ENCODE measurements at regions not wholly inside any gene's neighbourhood (a gene's known extent, or its start where the extent isn't known, plus 50 kb on each side); places are given as distances from the start of the nearest gene placed in this dataset.

DNA sequence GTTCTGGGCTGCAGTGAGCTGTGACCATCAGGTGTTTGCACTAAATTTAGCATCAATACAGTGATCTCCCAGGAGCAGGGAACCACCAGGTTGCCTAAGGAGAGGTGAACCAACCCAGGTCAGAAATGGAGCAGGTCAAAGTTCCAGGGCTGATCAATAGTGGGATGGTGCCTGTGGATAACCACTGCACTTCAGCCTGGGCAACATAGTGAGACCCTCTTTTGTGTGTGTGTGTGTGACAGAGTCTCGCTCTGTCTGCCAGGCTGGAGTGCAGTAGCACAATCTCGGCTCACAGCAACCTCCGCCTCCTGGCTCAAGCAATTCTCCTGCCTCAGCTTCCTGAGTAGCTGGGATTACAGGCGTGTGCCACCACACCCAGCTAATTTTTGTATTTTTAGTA lies 163.7 kb upstream of the SERTAD2 start:
- no peaks in the 10 kb centered on the region for H3K9me3 ChIP-seq (ENCODE audit: severe bottlenecking)
- DNase-seq (ENCODE audit: low spot score) (no peak), ATAC-seq (ENCODE audit: low read depth) (no peak)
- no peaks in the 10 kb centered on the region for H3K4me1 ChIP-seq (ENCODE audit: insufficient read depth, poor library complexity, severe bottlenecking)
- H3K36me3 ChIP-seq (ENCODE audit: low read depth), result no peaks in the 10 kb centered on the region
- H3K27ac ChIP-seq (ENCODE audit: poor library complexity, severe bottlenecking), result no peak overlapping the region
- no peaks in the 10 kb centered on the region for H3K27me3 ChIP-seq (ENCODE audit: insufficient read depth, poor library complexity, severe bottlenecking)
- TF ChIP-seq, protein P1, sequence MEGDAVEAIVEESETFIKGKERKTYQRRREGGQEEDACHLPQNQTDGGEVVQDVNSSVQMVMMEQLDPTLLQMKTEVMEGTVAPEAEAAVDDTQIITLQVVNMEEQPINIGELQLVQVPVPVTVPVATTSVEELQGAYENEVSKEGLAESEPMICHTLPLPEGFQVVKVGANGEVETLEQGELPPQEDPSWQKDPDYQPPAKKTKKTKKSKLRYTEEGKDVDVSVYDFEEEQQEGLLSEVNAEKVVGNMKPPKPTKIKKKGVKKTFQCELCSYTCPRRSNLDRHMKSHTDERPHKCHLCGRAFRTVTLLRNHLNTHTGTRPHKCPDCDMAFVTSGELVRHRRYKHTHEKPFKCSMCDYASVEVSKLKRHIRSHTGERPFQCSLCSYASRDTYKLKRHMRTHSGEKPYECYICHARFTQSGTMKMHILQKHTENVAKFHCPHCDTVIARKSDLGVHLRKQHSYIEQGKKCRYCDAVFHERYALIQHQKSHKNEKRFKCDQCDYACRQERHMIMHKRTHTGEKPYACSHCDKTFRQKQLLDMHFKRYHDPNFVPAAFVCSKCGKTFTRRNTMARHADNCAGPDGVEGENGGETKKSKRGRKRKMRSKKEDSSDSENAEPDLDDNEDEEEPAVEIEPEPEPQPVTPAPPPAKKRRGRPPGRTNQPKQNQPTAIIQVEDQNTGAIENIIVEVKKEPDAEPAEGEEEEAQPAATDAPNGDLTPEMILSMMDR (IDR thresholded peaks at IDR 0.05; ENCODE audit: poor library complexity, severe bottlenecking), result no peak
- H3K4me3 ChIP-seq (ENCODE audit: severe bottlenecking), result no peak overlapping the region

DNA sequence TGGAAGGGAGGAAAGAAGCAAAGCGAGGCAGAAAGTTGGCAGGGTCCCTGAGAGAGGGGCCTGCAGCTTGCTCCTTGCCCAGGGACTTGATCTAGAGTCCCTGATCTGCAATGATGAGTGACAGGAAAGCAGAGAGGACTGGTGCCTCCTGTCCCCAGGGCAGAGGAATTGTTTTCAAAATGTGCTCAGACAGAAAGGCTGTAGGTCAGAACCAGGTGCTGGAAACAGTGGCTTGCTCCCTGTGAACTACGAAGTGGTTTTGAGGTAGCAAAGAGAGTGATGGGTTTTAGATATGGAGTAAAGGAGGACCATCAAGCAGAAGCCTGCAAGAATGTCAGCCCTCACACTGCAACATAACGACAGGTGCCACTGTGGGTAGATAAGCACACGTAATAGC lies 164.9 kb upstream of the SERTAD2 start:
- H3K4me3 ChIP-seq (ENCODE audit: severe bottlenecking), result no peak overlapping the region
- TF ChIP-seq, protein P1 (IDR thresholded peaks at IDR 0.05; ENCODE audit: poor library complexity, severe bottlenecking), result no peak
- H3K27me3 ChIP-seq (ENCODE audit: insufficient read depth, poor library complexity, severe bottlenecking), result no peaks in the 10 kb centered on the region
- no peak for DNase-seq (ENCODE audit: low spot score)
- no peaks in the 10 kb centered on the region for H3K4me1 ChIP-seq (ENCODE audit: insufficient read depth, poor library complexity, severe bottlenecking)
- ATAC-seq (ENCODE audit: low read depth), result no peak
- no peak overlapping the region for H3K27ac ChIP-seq (ENCODE audit: poor library complexity, severe bottlenecking)
- no peaks in the 10 kb centered on the region for H3K36me3 ChIP-seq (ENCODE audit: low read depth)
- no peaks in the 10 kb centered on the region for H3K9me3 ChIP-seq (ENCODE audit: severe bottlenecking)

DNA sequence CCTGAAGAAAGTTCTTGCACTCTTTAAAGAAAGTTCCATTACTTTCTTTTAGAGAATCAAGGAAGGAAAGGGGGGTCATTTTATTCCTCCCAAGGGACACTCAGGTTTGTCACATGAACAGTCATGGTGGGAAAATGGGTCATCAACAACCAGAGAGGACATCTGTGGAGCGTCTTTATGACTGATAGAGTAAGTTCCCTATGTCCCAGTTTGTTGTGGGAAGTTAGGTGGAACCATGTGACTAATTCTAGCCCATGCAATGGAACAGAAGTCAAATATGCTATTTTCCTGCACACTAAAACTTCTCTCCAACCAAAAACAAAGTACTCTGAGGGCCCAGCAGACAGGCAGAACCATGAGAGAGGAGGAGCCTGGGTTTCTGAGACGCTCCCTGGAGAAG lies 165.6 kb upstream of the SERTAD2 start:
- Histone ChIP-seq H3K4me3 (ENCODE audit: severe bottlenecking) (no peak overlapping the region), H3K9me3 (ENCODE audit: severe bottlenecking) (no peaks in the 10 kb centered on the region), H3K36me3 (ENCODE audit: low read depth) (no peaks in the 10 kb centered on the region), H3K27ac (ENCODE audit: poor library complexity, severe bottlenecking) (no peak overlapping the region), H3K4me1 (ENCODE audit: insufficient read depth, poor library complexity, severe bottlenecking) (no peaks in the 10 kb centered on the region), H3K27me3 (ENCODE audit: insufficient read depth, poor library complexity, severe bottlenecking) (no peaks in the 10 kb centered on the region)
- ATAC-seq (ENCODE audit: low read depth) (no peak), DNase-seq (ENCODE audit: low spot score) (no peak)
- TF ChIP-seq, protein P1 (IDR thresholded peaks at IDR 0.05; ENCODE audit: poor library complexity, severe bottlenecking), result no peak

DNA sequence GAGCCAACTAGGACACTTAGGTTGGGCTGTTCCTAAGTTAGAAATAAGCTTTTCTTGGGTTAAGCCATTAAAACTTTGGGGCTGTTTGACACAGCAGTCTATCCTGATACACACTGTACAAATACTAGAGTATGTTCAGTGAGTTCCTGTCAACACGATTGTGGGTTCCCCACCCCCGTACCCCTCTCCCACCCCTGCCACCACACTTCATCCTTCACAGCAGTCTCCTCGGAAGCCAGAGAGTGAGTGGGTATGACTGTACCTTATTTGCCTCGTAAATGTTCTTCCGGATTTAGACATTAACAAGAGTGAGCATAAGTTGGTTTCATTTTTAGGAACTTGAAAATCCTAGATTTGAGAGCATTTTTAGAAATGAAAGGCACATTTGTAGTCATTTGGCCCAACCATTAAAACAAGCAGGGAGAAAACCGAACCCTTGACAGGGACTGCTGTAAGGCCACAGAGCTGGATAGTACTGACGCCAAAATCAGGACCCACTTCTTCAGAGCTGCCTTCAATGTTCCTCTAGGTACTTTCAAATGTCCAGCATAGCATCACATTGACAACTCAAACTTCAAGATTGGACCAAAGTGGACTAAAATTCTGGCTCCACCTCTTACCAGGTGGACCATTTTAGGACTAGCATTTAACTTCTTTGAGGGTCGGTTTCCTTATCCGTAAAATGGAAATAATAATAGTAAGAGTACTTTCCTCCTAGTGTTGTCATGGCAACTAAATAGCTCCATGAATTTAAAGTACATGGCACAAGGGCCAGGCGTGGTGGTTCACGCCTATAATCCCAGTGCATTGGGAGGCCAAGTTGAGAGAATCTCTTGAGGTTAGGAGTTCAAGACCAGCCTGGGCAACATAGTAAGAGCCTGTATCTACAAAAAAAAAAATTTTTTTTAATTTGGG lies 166.3 kb upstream of the SERTAD2 start:
- H3K4me3 ChIP-seq (ENCODE audit: severe bottlenecking), result no peak overlapping the region
- no peaks in the 10 kb centered on the region for H3K36me3 ChIP-seq (ENCODE audit: low read depth)
- H3K9me3 ChIP-seq (ENCODE audit: severe bottlenecking), result no peaks in the 10 kb centered on the region
- DNase-seq (ENCODE audit: low spot score), result no peak
- TF ChIP-seq, protein P1 (IDR thresholded peaks at IDR 0.05; ENCODE audit: poor library complexity, severe bottlenecking), result no peak
- no peaks in the 10 kb centered on the region for H3K4me1 ChIP-seq (ENCODE audit: insufficient read depth, poor library complexity, severe bottlenecking)
- ATAC-seq (ENCODE audit: low read depth), result no peak
- no peak overlapping the region for H3K27ac ChIP-seq (ENCODE audit: poor library complexity, severe bottlenecking)
- H3K27me3 ChIP-seq (ENCODE audit: insufficient read depth, poor library complexity, severe bottlenecking), result no peaks in the 10 kb centered on the region

DNA sequence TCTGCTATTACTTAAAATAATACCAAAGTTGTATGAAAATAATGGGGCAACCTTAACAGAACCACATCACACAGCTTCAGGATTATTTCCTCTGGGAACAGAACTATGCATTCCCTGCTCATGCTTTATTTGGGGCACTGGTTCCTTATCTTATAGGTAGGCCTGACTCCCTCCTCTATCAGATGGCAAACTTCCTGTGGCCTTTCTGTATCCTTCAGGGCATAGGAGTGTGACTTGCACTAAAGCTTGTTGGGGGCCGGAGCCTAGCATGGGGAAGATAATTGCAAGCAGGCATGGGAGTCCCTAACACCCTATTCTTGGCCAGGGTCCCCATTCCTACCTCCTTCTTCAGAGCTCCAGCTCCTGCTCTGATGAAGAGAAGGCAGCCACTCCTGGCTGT lies 167.2 kb upstream of the SERTAD2 start:
- Histone ChIP-seq H3K4me1 (ENCODE audit: insufficient read depth, poor library complexity, severe bottlenecking) (no peaks in the 10 kb centered on the region), H3K27me3 (ENCODE audit: insufficient read depth, poor library complexity, severe bottlenecking) (no peaks in the 10 kb centered on the region), H3K9me3 (ENCODE audit: severe bottlenecking) (no peaks in the 10 kb centered on the region), H3K27ac (ENCODE audit: poor library complexity, severe bottlenecking) (no peak overlapping the region), H3K4me3 (ENCODE audit: severe bottlenecking) (no peak overlapping the region), H3K36me3 (ENCODE audit: low read depth) (no peaks in the 10 kb centered on the region)
- no peak for ATAC-seq (ENCODE audit: low read depth)
- TF ChIP-seq, protein P1 (IDR thresholded peaks at IDR 0.05; ENCODE audit: poor library complexity, severe bottlenecking), result no peak
- DNase-seq (ENCODE audit: low spot score), result no peak
